ENCODE measurements at regions not wholly inside any gene's neighbourhood (a gene's known extent, or its start where the extent isn't known, plus 50 kb on each side); places are given as distances from the start of the nearest gene placed in this dataset.

DNA sequence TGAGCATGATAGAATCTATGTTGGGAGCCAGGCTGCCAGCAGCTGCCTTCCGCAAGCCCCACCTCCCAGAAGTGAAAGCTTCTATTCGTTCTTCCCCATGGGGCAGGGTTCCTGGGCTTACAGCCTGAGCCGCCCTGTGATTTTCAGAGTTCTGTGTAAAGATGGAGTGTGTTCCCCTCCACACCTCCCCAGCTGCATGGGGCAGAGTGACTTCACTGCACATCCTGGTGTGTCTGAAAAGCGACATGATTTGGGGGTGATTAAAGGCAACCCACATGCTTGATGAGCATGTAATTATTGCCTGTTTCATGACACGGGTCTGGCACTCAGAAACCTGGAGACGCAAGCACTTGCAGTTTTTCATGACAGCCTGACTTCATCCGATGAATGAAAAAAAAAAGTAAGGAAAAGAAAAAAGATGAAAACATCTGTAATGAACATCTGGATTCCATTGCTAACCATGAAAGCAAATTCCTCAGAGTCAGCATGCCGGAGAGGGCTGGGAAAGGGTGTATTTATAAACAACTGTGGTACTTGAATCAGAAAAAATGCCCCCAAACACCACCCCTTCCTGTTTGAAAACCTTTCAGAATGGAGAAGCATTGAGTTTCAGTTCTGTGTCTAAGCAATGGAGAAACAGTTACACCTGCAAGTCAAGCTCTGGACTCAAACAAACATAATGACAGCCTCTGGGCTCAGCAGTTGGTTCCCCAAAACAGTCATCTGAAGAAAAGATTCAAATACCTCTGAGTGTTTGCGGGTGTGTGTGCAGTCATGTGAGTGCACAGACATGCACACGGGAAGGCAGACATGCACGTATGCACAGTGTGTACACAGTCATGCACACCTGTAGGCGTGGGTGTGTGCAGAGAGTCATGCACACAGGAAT, 266.0 kb downstream of the ENGASE start:
- POLR2A ChIA-PET = no interaction called here
- Histone ChIP-seq H3K36me3 (ENCODE audit: control insufficient read depth, insufficient read depth, low read length) (no peaks in the 10 kb centered on the region), H3K4me3 (ENCODE audit: low read depth, low read length) (no peak overlapping the region), H3K27me3 (ENCODE audit: control insufficient read depth, insufficient read depth, low read length) (peaks cover 4% of the 10 kb centered on the region; the same call in 1 of the 2 replicates)
- TF ChIP-seq, protein P1, sequence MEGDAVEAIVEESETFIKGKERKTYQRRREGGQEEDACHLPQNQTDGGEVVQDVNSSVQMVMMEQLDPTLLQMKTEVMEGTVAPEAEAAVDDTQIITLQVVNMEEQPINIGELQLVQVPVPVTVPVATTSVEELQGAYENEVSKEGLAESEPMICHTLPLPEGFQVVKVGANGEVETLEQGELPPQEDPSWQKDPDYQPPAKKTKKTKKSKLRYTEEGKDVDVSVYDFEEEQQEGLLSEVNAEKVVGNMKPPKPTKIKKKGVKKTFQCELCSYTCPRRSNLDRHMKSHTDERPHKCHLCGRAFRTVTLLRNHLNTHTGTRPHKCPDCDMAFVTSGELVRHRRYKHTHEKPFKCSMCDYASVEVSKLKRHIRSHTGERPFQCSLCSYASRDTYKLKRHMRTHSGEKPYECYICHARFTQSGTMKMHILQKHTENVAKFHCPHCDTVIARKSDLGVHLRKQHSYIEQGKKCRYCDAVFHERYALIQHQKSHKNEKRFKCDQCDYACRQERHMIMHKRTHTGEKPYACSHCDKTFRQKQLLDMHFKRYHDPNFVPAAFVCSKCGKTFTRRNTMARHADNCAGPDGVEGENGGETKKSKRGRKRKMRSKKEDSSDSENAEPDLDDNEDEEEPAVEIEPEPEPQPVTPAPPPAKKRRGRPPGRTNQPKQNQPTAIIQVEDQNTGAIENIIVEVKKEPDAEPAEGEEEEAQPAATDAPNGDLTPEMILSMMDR (IDR thresholded peaks at IDR 0.05; ENCODE audit: insufficient read depth, low read depth, low read length) = no peak
- DNase-seq (ENCODE audit: low read depth) = no peak
- CTCF ChIA-PET = no interaction called here

DNA sequence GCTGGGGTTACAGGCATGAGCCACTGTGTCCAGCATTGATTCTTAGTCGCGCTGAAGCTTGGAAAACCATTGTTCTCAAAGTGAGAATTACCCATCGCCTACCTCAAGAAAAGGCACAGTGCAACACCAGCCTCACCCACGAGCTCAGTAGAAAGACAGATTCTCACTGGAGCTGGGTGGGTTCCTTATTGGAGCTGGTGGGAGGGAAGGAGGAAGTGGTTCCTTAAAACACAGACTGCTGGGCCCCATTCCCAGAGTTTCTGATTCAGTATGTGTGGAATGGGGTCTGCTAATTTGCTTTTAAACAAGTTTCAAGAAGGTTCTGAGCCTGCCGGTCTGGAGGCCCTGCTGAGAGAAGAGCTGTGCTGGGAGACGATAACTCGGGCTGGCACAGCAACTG, 264.7 kb downstream of the ENGASE start:
- no peak overlapping the region for H3K4me3 ChIP-seq (ENCODE audit: low read depth, low read length)
- no peak for DNase-seq (ENCODE audit: low read depth)
- H3K27me3 ChIP-seq (ENCODE audit: control insufficient read depth, insufficient read depth, low read length) = peaks cover 4% of the 10 kb centered on the region; the same call in 1 of the 2 replicates
- ChIA-PET CTCF (no interaction called here), POLR2A (no interaction called here)
- H3K36me3 ChIP-seq (ENCODE audit: control insufficient read depth, insufficient read depth, low read length) = no peaks in the 10 kb centered on the region
- TF ChIP-seq, protein P1 (IDR thresholded peaks at IDR 0.05; ENCODE audit: insufficient read depth, low read depth, low read length) = no peak

DNA sequence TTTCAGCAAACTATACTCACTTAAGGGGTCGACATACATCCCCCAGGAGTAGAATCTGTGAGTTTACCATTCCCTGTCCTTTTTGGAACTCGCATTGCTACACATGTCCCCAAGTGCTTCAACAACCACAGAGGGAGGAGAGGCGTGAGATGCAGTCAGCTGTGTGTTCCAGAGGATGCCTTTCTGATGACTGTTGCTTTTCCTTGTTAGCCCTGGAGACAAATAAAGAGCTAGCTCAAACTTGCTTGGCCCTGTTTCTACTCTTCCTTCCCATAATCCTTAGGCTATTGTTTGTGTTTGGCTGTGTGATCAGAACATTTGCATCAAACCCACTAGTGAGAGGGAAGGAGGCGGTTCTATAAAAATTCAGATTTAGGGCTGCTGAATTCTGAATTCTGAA, 264.0 kb downstream of the ENGASE start:
- TF ChIP-seq, protein P1 (IDR thresholded peaks at IDR 0.05; ENCODE audit: insufficient read depth, low read depth, low read length) = no peak
- POLR2A ChIA-PET = no interaction called here
- DNase-seq (ENCODE audit: low read depth) = no peak
- Histone ChIP-seq H3K4me3 (ENCODE audit: low read depth, low read length) (no peak overlapping the region), H3K36me3 (ENCODE audit: control insufficient read depth, insufficient read depth, low read length) (no peaks in the 10 kb centered on the region), H3K27me3 (ENCODE audit: control insufficient read depth, insufficient read depth, low read length) (peaks cover 4% of the 10 kb centered on the region; the same call in 1 of the 2 replicates)
- CTCF ChIA-PET = no interaction called here

DNA sequence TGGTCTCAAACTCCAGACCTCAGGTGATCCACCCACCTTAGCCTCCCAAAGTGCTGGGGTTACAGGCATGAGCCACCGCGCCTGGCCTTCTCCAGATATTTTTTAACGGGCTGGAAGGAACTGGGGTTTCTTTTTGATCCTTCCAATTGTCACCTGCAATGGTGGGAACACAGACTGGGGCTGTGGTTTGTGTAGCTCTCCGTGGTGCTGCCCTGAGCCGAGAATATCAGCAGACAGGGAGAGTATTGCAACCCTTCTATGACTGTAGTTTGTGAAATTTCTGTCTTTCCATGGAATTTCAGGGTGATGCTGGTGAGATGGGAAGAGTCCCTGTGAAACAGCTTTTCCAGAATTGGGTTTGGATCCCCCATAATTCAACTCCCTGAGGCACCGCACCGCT, 263.5 kb downstream of the ENGASE start:
- TF ChIP-seq, protein P1 (IDR thresholded peaks at IDR 0.05; ENCODE audit: insufficient read depth, low read depth, low read length) = no peak
- Histone ChIP-seq H3K4me3 (ENCODE audit: low read depth, low read length) (no peak overlapping the region), H3K36me3 (ENCODE audit: control insufficient read depth, insufficient read depth, low read length) (no peaks in the 10 kb centered on the region), H3K27me3 (ENCODE audit: control insufficient read depth, insufficient read depth, low read length) (peaks cover 4% of the 10 kb centered on the region; the same call in 1 of the 2 replicates)
- ChIA-PET POLR2A (no interaction called here), CTCF (no interaction called here)
- no peak for DNase-seq (ENCODE audit: low read depth)

DNA sequence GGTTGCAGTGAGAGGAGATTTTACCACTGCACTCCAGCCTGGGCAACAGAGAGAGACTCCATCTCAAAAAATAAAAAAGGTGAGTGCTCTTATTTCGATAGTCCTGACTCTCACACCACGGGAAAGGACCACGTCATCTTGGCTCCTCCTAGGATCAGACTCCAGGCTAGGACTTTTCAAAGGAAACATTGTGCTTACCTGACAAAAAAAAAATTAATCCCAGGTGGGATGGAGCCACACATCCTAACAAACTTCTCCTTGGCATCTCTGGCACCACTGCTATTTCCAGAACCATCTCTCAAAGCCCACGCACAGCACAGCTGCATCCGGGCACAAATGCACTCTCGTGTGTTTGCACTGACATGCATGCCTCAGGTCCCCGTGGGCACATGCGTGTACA, 262.4 kb downstream of the ENGASE start:
- CTCF ChIA-PET = no interaction called here
- Histone ChIP-seq H3K36me3 (ENCODE audit: control insufficient read depth, insufficient read depth, low read length) (no peaks in the 10 kb centered on the region), H3K27me3 (ENCODE audit: control insufficient read depth, insufficient read depth, low read length) (peaks cover 4% of the 10 kb centered on the region; the same call in 1 of the 2 replicates), H3K4me3 (ENCODE audit: low read depth, low read length) (no peak overlapping the region)
- TF ChIP-seq, protein P1 (IDR thresholded peaks at IDR 0.05; ENCODE audit: insufficient read depth, low read depth, low read length) = no peak
- DNase-seq (ENCODE audit: low read depth) = no peak
- POLR2A ChIA-PET = no interaction called here

Measured in BJ (cell line).